ENCODE measurements at regions not wholly inside any gene's neighbourhood (a gene's known extent, or its start where the extent isn't known, plus 50 kb on each side); places are given as distances from the start of the nearest gene placed in this dataset.

GRCh38 chr2:201536046-201536445 is 84.5 kb downstream of the STRADB start:
- CTCF ChIA-PET: no interaction called here
- Histone ChIP-seq H3K4me1 (no peaks in the 10 kb centered on the region), H3K4me3 (no peak overlapping the region), H3K4me2 (no peak overlapping the region), H3K27ac (no peak overlapping the region), H3K9me3 (no peaks in the 10 kb centered on the region)
- POLR2A ChIA-PET: no interaction called here
- DNase-seq (ENCODE audit: low read depth in 1 of 2, low spot score in 1 of 2) (no peak), ATAC-seq (no peak), FAIRE-seq (no peak)
- TF ChIP-seq, protein P1, sequence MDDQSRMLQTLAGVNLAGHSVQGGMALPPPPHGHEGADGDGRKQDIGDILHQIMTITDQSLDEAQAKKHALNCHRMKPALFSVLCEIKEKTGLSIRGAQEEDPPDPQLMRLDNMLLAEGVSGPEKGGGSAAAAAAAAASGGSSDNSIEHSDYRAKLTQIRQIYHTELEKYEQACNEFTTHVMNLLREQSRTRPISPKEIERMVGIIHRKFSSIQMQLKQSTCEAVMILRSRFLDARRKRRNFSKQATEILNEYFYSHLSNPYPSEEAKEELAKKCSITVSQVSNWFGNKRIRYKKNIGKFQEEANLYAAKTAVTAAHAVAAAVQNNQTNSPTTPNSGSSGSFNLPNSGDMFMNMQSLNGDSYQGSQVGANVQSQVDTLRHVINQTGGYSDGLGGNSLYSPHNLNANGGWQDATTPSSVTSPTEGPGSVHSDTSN (IDR thresholded peaks at IDR 0.05): no peak
- no peak for TF ChIP-seq JUNB (IDR thresholded peaks at IDR 0.05)
- no peak for TF ChIP-seq ZNF302 (CRISPR knock-in tag; IDR thresholded peaks at IDR 0.05)
- no peak for TF ChIP-seq E2F6 (IDR thresholded peaks at IDR 0.05; ENCODE audit: borderline replicate concordance, low read depth)
- no peak for TF ChIP-seq ELK1 (IDR thresholded peaks at IDR 0.05; ENCODE audit: low read depth, low read length)
- TF ChIP-seq CBX2 (IDR thresholded peaks at IDR 0.05; ENCODE audit: borderline replicate concordance, low read depth): no peak
- no peak for TF ChIP-seq PHF8 (IDR thresholded peaks at IDR 0.05; ENCODE audit: borderline replicate concordance, low read depth)
- no peak for TF ChIP-seq MYC (IDR thresholded peaks at IDR 0.05; ENCODE audit: borderline replicate concordance, low read length)
- no peak for TF ChIP-seq ZC3H11A (IDR thresholded peaks at IDR 0.05)
- 56% methylated on average over 2 of the region's 2 CpGs for WGBS (ENCODE audit: missing lambda C conversion rate)

DNA sequence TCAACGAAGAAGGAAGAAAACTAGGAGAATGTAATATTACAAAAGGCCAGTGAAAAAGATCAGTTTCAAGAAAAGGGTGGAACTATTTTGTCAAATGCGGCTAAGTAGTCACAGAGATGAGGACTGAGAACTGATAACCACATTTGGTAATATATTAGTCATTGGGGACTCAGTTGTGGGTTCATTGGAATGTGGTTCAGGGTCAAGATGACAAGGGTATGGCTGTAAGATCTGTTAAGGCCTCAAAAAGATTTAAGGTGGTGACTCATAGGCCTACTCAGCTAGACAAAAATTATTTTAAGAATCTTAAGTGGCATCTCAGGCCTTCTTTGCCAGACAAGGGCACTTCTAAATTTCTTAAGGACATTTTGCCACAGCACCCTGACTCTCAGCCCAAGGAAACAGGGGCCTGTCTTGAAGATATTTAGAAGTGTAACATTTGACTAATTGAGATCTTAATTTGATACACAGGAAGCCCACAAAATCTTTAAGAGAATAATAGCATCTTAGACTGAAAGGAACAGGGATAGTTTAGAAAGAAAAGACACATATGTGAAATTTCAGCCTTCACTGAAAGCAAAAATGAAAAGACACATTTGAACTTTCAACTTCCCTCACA is 81.3 kb downstream of the STRADB start:
- Histone ChIP-seq H3K27ac (no peak overlapping the region), H3K4me1 (no peaks in the 10 kb centered on the region), H3K4me3 (no peak overlapping the region), H3K4me2 (no peak overlapping the region), H3K9me3 (peaks cover 18% of the 10 kb centered on the region; the same call in 2 of the 3 replicates)
- FAIRE-seq (no peak), ATAC-seq (no peak), DNase-seq (ENCODE audit: low read depth in 1 of 2, low spot score in 1 of 2) (no peak)
- no peak for TF ChIP-seq FOXS1 (CRISPR knock-in tag; IDR thresholded peaks at IDR 0.05)
- TF ChIP-seq MAX (IDR thresholded peaks at IDR 0.05): no peak
- TF ChIP-seq FOSL2 (IDR thresholded peaks at IDR 0.05): no peak
- no peak for TF ChIP-seq FOSL2 (CRISPR knock-in tag; IDR thresholded peaks at IDR 0.05)
- no peak for TF ChIP-seq RFX5 (IDR thresholded peaks at IDR 0.05)
- TF ChIP-seq NPAS2 (CRISPR knock-in tag; IDR thresholded peaks at IDR 0.05; ENCODE audit: borderline replicate concordance): no peak
- 36% methylated on average over 2 of the region's 2 CpGs for WGBS (ENCODE audit: missing lambda C conversion rate)
- CTCF ChIA-PET: no interaction called here
- POLR2A ChIA-PET: no interaction called here

Small RNA genes in the stretch of these regions (small RNA-seq; reads per million reads assigned to genes)
- 0 reads per million in 6 experiments for gene MTND4LP16

Measured in A549 (cell line).